Fibroblast of lung (primary cell): ENCODE measurements at regions not wholly inside any gene's neighbourhood (a gene's known extent, or its start where the extent isn't known, plus 50 kb on each side); places are given as distances from the start of the nearest gene placed in this dataset.

Experiments used
- DNase-seq, 2 donors: peaks; one replicate each; pipeline versions ENCODE4 v3.0.0 to v3.0.0-alpha.2; 2010; ENCODE audit warnings: low read depth in 2 of 2
- H2AFZ ChIP-seq: 2 replicates; pipeline ENCODE4 v1.5.1; 2012; ENCODE audit warnings: low read length, control low read depth, inconsistent platforms
- H3K27ac ChIP-seq: 2 replicates; pipeline ENCODE4 v1.5.1; 2011; ENCODE audit warnings: low read length, control low read depth; ENCODE audit not compliant: insufficient read depth
- H3K27me3 ChIP-seq: 2 replicates; pipeline ENCODE4 v1.5.1; 2011; ENCODE audit warnings: mild to moderate bottlenecking, low read length; ENCODE audit not compliant: control insufficient read depth, insufficient read depth
- H3K36me3 ChIP-seq: 2 replicates; pipeline ENCODE4 v1.5.1; 2011; ENCODE audit warnings: low read length; ENCODE audit not compliant: control insufficient read depth, insufficient read depth
- H3K4me1 ChIP-seq: 2 replicates; pipeline ENCODE4 v1.5.1; 2011; ENCODE audit warnings: low read length; ENCODE audit not compliant: control insufficient read depth, insufficient read depth; ENCODE audit errors: extremely low read depth
- H3K4me2 ChIP-seq: 2 replicates; pipeline ENCODE4 v1.5.1; 2011; ENCODE audit warnings: low read length, control low read depth; ENCODE audit not compliant: insufficient read depth; ENCODE audit errors: extremely low read depth
- H3K4me3 ChIP-seq, 4 experiments: fragments of 200-600 bp in 1 of 4; sonication (generic) in 1 of 4; replicated peaks in 1 of 4; 2 replicates each; pipeline ENCODE4 v1.5.1; 2011 to 2016; ENCODE audit warnings: low read length in 4 of 4, low read depth in 3 of 4, mild to moderate bottlenecking in 3 of 4, control low read depth in 2 of 4, inconsistent platforms in 1 of 4, mixed read lengths in 1 of 4; ENCODE audit not compliant: insufficient read depth in 1 of 4; ENCODE audit errors: control extremely low read depth in 1 of 4
- H3K79me2 ChIP-seq: 2 replicates; pipeline ENCODE4 v1.5.1; 2012; ENCODE audit warnings: mild to moderate bottlenecking, low read length, inconsistent platforms; ENCODE audit not compliant: control insufficient read depth, insufficient read depth
- H3K9ac ChIP-seq: 2 replicates; pipeline ENCODE4 v1.5.1; 2011; ENCODE audit warnings: mild to moderate bottlenecking, low read length, control low read depth; ENCODE audit not compliant: insufficient read depth
- H3K9me3 ChIP-seq: 2 replicates; pipeline ENCODE4 v1.5.1; 2012; ENCODE audit warnings: low read depth, low read length; ENCODE audit not compliant: control insufficient read depth, insufficient read depth
- H4K20me1 ChIP-seq: 2 replicates; pipeline ENCODE4 v1.5.1; 2011; ENCODE audit warnings: low read length; ENCODE audit not compliant: control insufficient read depth, insufficient read depth; ENCODE audit errors: extremely low read depth
- EZH2 ChIP-seq: IDR thresholded peaks from 2 replicates; pipeline ENCODE4 v1.5.1; 2012; ENCODE audit warnings: low read length, control low read depth, mild to moderate bottlenecking; ENCODE audit errors: missing control alignments
- TF ChIP-seq, protein P1 (sequence below), 2 donors: IDR thresholded peaks in 1 of 2; conservative IDR thresholded peaks in 1 of 2; 1 replicate in 1 of 2; 2 replicates in 1 of 2; pipeline ENCODE4 v1.5.1; 2011 to 2012; ENCODE audit warnings: low read length in 2 of 2, control low read depth in 1 of 2, inconsistent platforms in 1 of 2, low read depth in 1 of 2, mild to moderate bottlenecking in 1 of 2

DNA sequence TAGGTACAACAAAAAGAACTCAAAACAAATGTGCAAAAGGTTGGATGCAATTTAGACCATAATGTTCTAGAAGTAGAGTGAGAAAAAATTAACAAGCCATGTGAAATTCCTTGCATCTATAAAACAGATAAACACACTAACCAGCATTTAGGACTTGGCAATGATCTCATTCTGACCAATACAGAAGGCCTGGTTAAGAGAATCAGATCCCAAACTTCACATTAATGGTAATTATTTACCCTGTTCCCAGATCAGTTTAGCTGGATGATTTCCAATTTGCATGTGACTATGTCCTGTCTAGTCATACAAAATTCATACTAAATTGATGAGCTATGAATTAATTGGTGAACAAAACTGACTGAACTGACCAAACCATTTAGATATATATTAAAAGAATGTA, 98.4 kb upstream of the FIGN start:
- no peak overlapping the region for H3K27ac ChIP-seq
- no peak for DNase-seq

DNA sequence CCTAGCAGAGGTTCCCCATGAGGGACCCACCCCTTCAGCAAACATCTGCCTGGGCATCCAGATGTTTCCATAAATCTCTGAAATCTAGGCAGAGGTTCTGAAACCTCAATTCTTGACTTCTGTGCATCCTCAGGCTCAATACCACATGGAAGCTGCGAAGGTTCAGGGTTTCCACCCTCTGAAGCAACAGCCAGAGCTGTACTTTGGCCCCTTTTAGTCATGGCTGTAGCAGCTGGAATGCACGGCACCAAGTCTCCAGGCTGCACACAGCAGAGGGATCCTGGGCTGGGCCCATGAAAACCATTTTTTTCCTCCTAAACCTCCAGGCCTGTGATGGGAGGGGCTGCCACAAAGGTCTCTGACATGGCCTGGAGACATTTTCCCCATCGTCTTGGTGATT, 93.0 kb upstream of the FIGN start:
- Histone ChIP-seq H4K20me1 (no peaks in the 10 kb centered on the region), H2AFZ (no peak overlapping the region), H3K9me3 (no peaks in the 10 kb centered on the region), H3K9ac (no peak overlapping the region), H3K36me3 (no peaks in the 10 kb centered on the region), H3K27me3 (no peaks in the 10 kb centered on the region), H3K4me1 (no peaks in the 10 kb centered on the region), H3K79me2 (no peaks in the 10 kb centered on the region), H3K4me3 (no peak overlapping the region), H3K27ac (no peak overlapping the region), H3K4me2 (no peak overlapping the region)
- TF ChIP-seq, protein P1, sequence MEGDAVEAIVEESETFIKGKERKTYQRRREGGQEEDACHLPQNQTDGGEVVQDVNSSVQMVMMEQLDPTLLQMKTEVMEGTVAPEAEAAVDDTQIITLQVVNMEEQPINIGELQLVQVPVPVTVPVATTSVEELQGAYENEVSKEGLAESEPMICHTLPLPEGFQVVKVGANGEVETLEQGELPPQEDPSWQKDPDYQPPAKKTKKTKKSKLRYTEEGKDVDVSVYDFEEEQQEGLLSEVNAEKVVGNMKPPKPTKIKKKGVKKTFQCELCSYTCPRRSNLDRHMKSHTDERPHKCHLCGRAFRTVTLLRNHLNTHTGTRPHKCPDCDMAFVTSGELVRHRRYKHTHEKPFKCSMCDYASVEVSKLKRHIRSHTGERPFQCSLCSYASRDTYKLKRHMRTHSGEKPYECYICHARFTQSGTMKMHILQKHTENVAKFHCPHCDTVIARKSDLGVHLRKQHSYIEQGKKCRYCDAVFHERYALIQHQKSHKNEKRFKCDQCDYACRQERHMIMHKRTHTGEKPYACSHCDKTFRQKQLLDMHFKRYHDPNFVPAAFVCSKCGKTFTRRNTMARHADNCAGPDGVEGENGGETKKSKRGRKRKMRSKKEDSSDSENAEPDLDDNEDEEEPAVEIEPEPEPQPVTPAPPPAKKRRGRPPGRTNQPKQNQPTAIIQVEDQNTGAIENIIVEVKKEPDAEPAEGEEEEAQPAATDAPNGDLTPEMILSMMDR (conservative IDR thresholded peaks at IDR 0.05 in 1 of 2, IDR thresholded peaks at IDR 0.05 in 1 of 2; ENCODE audit: low read depth in 1 of 2, low read length in 2 of 2), result no peak
- TF ChIP-seq EZH2, result no peak
- no peak for DNase-seq

More for the DNA sequence above, 98.4 kb upstream of the FIGN start:
- no peak overlapping the region for H2AFZ ChIP-seq
- H3K27me3 ChIP-seq, result no peaks in the 10 kb centered on the region
- no peak overlapping the region for H3K9ac ChIP-seq
- no peaks in the 10 kb centered on the region for H3K79me2 ChIP-seq
- H4K20me1 ChIP-seq, result no peaks in the 10 kb centered on the region
- H3K4me1 ChIP-seq, result no peaks in the 10 kb centered on the region
- no peaks in the 10 kb centered on the region for H3K36me3 ChIP-seq
- H3K4me2 ChIP-seq, result no peak overlapping the region
- H3K4me3 ChIP-seq, result no peak overlapping the region
- H3K9me3 ChIP-seq, result no peaks in the 10 kb centered on the region
- no peak for TF ChIP-seq EZH2
- TF ChIP-seq, protein P1 (conservative IDR thresholded peaks at IDR 0.05 in 1 of 2, IDR thresholded peaks at IDR 0.05 in 1 of 2; ENCODE audit: low read depth in 1 of 2, low read length in 2 of 2), result no peak

DNA sequence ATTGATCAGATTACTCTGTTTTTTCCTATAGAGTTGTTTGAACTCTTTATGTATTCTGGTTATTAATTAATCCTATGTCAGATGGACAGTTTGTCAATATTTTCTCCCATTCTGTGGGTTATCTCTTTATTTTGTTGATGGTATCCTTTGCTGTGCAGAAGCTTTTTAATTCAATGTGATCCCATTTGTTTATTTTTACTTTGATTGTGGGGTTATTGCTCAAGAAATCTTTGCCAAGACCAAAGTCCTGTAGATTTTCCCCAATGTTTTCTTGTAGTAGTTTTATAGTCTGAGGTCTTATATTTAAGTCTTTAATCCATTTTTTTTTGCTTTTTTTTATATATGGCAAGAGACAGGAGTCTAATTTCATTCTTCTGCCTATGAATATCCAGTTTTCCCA, 86.2 kb upstream of the FIGN start:
- no peaks in the 10 kb centered on the region for H4K20me1 ChIP-seq
- H3K4me2 ChIP-seq, result no peak overlapping the region
- H3K4me3 ChIP-seq, result no peak overlapping the region
- no peaks in the 10 kb centered on the region for H3K9me3 ChIP-seq
- no peaks in the 10 kb centered on the region for H3K27me3 ChIP-seq
- no peaks in the 10 kb centered on the region for H3K4me1 ChIP-seq
- H3K79me2 ChIP-seq, result no peaks in the 10 kb centered on the region
- no peak overlapping the region for H2AFZ ChIP-seq
- H3K9ac ChIP-seq, result no peak overlapping the region
- no peak for DNase-seq
- TF ChIP-seq, protein P1 (conservative IDR thresholded peaks at IDR 0.05 in 1 of 2, IDR thresholded peaks at IDR 0.05 in 1 of 2; ENCODE audit: low read depth in 1 of 2, low read length in 2 of 2), result no peak
- no peak for TF ChIP-seq EZH2
- no peak overlapping the region for H3K27ac ChIP-seq
- no peaks in the 10 kb centered on the region for H3K36me3 ChIP-seq
